HUDEP-2 (cell line): ENCODE measurements at regions not wholly inside any gene's neighbourhood (a gene's known extent, or its start where the extent isn't known, plus 50 kb on each side); places are given as distances from the start of the nearest gene placed in this dataset.
A peak's percentile ranks its signal among the peaks of the same experiment; 100 is the strongest.
"Not testable (repeated sequence)": the region's sequence is repeated elsewhere in the genome, so short reads cannot be mapped to it uniquely, and the experiment has no call there.

ENCODE experiments used
- DNase-seq, 76 experiments: peaks; one replicate each; lab custom pipeline; 2025; ENCODE audit not compliant: unreplicated experiment in 76 of 76; lab: John Stamatoyannopoulos, UW

DNA sequence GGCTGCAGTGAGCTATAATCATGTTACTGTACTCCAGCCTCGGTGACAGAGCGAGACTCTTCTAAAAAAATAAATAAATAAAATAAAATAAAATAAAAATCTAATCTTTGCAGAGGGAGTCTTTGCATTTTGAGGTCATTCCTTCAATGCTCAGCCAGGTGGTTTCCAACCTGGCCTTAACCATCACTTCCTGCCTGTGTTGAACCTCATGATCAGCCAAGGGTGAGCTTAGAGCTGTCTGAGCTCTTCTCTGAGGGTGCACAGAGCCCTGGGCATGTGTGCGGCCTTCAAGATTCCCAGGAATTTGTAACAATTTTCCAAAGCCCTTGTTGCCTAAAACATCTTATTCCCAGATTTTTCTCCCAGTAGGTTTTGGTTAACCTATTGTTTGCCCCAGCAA, 94.3 kb downstream of the KCNJ12 start:
- DNase-seq = not testable (repeated sequence)

GRCh38 chr17:21470861-21471260, 94.7 kb downstream of the KCNJ12 start:
- DNase-seq = no peak

- peak in 16 of 76 experiments; percentile 17 to 78 (median 54) for DNase-seq
Measured at GRCh38 chr17:21474815-21475214, 98.7 kb downstream of the KCNJ12 start.

- DNase-seq = peak in 38 of 76 experiments; percentile 5 to 73 (median 31)
Measured at GRCh38 chr17:21475571-21475970, 99.4 kb downstream of the KCNJ12 start.

GRCh38 chr17:21476867-21477266, 100.7 kb downstream of the KCNJ12 start:
- no peak for DNase-seq

DNA sequence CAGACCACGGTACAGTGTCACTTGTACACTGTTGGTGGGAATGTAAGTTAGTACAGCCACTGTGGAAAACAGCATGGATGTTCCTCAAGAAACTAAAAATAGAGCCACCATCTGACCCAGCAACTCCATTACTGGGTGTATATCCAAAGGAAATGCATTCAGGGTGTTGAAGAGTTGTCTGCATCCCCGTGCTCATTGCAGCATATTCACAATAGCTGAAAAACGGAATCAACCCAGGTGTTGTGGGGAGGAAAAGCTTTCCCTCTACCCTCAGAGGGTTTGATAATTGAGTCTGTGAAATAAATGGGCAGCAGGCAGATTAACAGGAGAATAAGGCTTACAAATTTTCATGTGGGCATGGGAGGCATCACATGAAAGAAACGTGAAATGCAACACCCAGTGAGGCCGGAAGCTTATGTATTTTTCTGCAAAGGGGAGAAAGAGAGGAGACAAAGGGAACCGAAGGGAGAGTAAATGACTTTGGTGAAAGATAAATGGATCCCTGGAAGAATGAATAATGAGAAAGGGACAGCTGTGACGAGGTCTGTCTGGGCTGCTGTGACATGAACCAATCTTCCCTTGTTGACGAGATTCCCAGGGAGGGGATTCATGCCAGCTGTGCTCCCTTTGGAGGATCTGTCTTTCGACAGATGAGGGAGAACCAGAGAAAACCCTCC, 106.2 kb downstream of the KCNJ12 start:
- DNase-seq = no peak

- not testable (repeated sequence) for DNase-seq
Measured at GRCh38 chr17:21488043-21488442, 111.9 kb downstream of the KCNJ12 start.

DNA sequence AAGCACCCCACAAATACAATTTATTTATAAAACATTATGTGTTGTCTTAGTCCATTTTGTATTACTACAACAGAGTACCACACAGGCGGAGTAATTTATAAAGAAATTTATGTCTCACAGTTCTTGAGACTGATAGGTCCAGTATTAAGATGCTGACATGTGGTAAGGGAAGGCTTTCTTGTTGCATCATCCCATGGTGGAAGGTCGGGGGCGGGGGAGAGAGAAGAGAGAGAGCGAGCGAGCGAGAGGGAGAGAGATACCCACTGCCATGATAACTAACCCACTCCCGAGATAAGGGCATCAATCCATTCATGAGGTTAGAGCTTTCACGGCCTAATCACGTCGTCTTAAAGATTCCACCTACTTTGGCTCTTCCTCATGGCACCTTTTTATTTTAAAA, 117.8 kb downstream of the KCNJ12 start:
- DNase-seq = no peak

GRCh38 chr17:21495281-21495680, 119.1 kb downstream of the KCNJ12 start:
- no peak for DNase-seq

DNA sequence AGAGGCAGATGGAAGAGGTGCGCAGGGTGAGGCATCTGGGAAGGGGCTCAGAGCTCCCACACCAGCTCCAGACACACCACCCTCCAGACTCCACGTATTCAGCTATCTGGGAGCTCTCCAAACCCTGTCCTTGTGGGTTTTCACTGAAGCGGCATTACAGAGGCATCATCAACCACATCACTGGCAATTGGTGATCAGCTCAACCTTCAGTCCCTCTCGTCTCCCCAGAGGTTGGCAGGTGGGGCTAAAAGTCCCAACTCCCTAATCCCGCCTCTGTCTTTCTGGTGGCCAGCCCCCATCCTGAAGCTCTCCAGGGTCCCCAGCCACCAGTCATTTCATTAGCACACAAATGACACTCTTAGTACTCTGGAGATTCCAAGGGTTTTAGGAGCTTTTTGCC, 123.9 kb downstream of the KCNJ12 start:
- no peak for DNase-seq

DNA sequence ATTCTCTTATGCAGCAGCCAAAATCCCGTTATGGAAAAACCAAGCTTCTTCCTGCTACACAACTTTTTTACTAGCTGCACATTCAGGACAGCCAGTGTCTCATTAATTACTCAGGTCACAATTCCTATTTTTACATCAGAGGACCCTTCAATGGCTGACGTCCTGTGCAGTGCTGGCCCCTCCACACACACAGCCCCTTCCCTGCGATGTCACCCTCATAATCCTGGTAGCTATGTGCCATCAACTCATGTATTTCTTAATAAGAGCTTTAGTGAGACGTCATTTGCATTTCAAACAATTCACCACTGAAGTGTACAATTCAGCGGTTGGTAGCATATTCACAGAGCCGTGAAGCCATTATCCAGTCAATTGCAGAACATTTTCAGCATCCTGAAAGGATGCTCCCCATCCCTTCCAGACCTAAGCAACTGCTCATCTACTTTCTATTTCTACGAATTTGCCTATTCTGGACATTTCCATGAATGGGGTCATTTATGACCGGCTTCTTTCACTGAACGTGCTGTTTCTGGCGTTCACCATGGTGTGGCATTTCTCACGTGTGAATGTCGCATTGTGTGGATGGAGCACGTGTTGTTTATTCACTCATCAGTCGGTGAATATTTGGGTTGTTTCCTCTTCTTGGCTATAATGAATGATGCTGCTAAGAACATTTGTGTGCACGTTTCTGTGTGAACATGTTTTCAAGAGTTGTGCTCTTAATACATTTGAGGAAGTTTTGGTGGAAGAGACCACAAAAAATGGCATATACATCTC, 126.0 kb downstream of the KCNJ12 start:
- not testable (repeated sequence) for DNase-seq

DNA sequence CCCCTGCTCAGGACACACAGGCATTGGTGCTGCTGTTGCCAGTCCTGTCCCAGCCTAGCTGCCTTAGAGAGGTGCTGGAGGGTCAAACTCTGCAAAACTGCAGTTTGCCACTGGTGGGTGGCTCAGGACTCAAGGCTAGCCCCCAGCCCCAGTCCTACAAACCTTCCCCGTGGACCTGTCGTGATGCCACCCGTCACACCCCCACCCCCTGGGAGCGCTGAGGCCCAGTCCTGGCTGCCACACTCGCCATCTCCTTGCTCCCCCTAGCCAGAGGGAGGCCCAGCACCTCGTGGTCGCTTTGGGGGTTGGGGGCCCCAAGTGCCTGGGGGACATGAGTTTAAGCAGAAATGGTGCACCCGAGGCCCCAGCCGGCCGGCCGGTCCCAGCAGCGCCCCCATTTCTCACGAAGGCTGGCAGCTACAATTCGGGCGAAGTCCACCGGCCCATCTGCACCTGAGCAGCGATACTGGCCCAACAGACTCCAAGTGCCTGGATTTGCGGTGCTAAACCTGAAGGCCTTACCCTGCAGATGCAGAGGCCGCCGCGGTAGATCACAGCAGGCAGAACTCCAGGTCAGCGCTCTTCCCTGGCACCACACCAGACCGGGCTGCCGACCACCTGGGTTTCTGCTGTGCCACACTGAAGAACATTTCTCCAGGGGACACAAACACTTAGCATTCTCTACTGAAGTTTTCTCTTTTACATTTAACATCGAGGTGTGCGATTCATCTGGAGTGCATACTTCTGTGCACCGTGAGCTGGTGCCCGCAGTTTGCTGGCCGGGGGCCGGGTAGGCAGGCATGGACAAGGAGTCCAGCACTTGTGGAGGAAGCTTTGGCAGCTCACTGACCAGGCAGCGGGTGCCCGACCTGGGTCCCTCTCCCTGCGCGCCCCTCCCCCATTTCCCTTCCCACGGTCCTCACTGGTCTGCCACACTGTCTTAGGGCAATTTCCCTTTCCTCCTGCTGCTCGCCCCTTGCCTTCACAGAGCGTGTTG, 130.0 kb downstream of the KCNJ12 start:
- no peak for DNase-seq

GRCh38 chr17:21507806-21508205, 131.6 kb downstream of the KCNJ12 start:
- DNase-seq = not testable (repeated sequence)

GRCh38 chr17:21508211-21508610, 132.1 kb downstream of the KCNJ12 start:
- no peak for DNase-seq

- not testable (repeated sequence) for DNase-seq
Measured at GRCh38 chr17:21509356-21509755, 133.2 kb downstream of the KCNJ12 start.

DNA sequence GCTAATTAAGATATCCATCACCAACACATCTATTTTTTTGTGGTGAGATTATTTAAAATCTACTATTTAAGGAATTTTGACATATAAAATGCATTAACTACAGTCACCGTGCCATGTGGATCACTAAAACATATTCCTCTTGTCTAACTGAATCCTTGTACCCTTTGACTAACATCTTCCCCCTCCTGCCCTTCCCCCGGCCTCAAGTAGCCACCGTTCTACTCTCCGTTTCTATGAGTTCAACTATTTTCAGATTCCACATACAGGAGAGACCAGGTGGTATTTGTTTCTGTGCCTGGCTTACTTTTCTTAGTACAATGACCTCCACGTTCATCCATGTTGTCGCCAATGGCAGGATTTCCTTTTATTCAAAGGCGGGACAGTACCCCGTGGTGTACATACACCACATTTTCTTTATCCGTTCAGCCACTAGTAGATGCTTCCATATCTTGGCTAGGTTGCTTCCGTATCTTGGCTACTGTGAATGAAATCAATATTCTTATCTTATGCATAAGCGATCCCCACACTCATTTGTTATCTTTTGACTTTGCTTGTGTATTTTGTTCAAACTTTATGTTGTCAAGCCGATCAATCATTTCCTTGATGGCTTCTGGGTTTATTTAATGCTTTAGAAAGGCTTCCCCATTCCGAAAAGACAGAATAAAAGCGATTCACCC, 134.7 kb downstream of the KCNJ12 start:
- peak in 29 of 76 experiments; percentile 3 to 58 (median 21) for DNase-seq

GRCh38 chr17:21511363-21512195, 135.4 kb downstream of the KCNJ12 start:
- DNase-seq = peak in 73 of 76 experiments; percentile 17 to 80 (median 65)

- DNase-seq = peak in 16 of 76 experiments; percentile 6 to 45 (median 32)
Measured at GRCh38 chr17:21512307-21513011, 136.3 kb downstream of the KCNJ12 start.
